OCI-LY7 (cell line): ENCODE measurements at regions not wholly inside any gene's neighbourhood (a gene's known extent, or its start where the extent isn't known, plus 50 kb on each side); places are given as distances from the start of the nearest gene placed in this dataset.

ENCODE experiments used
- BruUV-seq: library from RNA; stranded (reverse); fragments of 400-500 nt; replicated peaks from 2 replicates; lab custom pipeline; 2021; lab: Mats Ljungman, UMichigan
- CTCF ChIA-PET: fragments of 300-600 bp; sonication (Branson Sonifier 250); formaldehyde crosslinking; loops from one replicate; lab custom pipeline; 2022; ENCODE audit warnings: antibody characterized with exemption; ENCODE audit not compliant: unreplicated experiment; lab: Charles Lee
- POLR2A ChIA-PET: fragments of 300-600 bp; sonication (Branson Sonifier 250); formaldehyde crosslinking; loops from one replicate; lab custom pipeline; 2022; ENCODE audit warnings: antibody characterized with exemption; lab: Charles Lee
- DNase-seq: peaks from one replicate; pipeline ENCODE4 v3.0.0-alpha.2; 2015; ENCODE audit warnings: low spot score
- H2AFZ ChIP-seq: fragments of 200-600 bp; sonication (generic), shearing (Covaris generic); 2 replicates; pipeline ENCODE4 v1.6.1; 2014; ENCODE audit warnings: mild to moderate bottlenecking, antibody characterized with exemption, low read length, moderate library complexity
- H3K27ac ChIP-seq: fragments of 200-600 bp; sonication (generic); 2 replicates; pipeline ENCODE4 v1.5.1; 2014; ENCODE audit warnings: mixed run types, low read depth, mild to moderate bottlenecking, moderate library complexity, low read length, inconsistent platforms; ENCODE audit not compliant: poor library complexity, severe bottlenecking
- H3K36me3 ChIP-seq: fragments of 200-600 bp; sonication (generic); 2 replicates; pipeline ENCODE4 v1.6.1; 2014; ENCODE audit warnings: mild to moderate bottlenecking, antibody characterized with exemption, low read length, moderate library complexity, mixed read lengths; ENCODE audit not compliant: insufficient read depth
- H3K4me1 ChIP-seq: fragments of 200-600 bp; sonication (generic); 2 replicates; pipeline ENCODE4 v1.5.1; 2014; ENCODE audit warnings: mild to moderate bottlenecking, low read length; ENCODE audit not compliant: insufficient read depth, poor library complexity, severe bottlenecking
- H3K4me2 ChIP-seq: fragments of 200-600 bp; sonication (generic); 2 replicates; pipeline ENCODE4 v1.6.1; 2014; ENCODE audit warnings: mild to moderate bottlenecking, low read length
- H3K4me3 ChIP-seq: fragments of 200-600 bp; sonication (generic); 2 replicates; pipeline ENCODE4 v1.5.1; 2014; ENCODE audit warnings: mild to moderate bottlenecking, low read depth, low read length; ENCODE audit not compliant: poor library complexity, severe bottlenecking
- H3K79me2 ChIP-seq: fragments of 200-600 bp; sonication (generic); 2 replicates; pipeline ENCODE4 v1.6.1; 2016; ENCODE audit warnings: low read depth, mild to moderate bottlenecking, low read length, moderate library complexity, mixed read lengths; ENCODE audit not compliant: insufficient read depth
- H3K9me2 ChIP-seq: fragments of 200-600 bp; sonication (generic); 2 replicates; pipeline ENCODE4 v1.6.1; 2016; ENCODE audit warnings: mild to moderate bottlenecking, low read length, mixed read lengths; ENCODE audit not compliant: insufficient read depth
- H3K9me3 ChIP-seq: fragments of 200-600 bp; sonication (generic); 2 replicates; pipeline ENCODE4 v1.6.1; 2014; ENCODE audit warnings: mild to moderate bottlenecking, mixed run types, low read length, mixed read lengths
- H4K20me1 ChIP-seq: fragments of 200-600 bp; sonication (generic); 2 replicates; pipeline ENCODE4 v1.6.1; 2014; ENCODE audit warnings: mild to moderate bottlenecking, antibody characterized with exemption, low read length, moderate library complexity, mixed read lengths; ENCODE audit not compliant: insufficient read depth
- EZH2phosphoT487 ChIP-seq: fragments of 200-600 bp; sonication (generic); IDR thresholded peaks from 2 replicates; pipeline ENCODE4 v1.6.1; 2018; ENCODE audit warnings: low read depth, borderline replicate concordance, mild to moderate bottlenecking, mixed run types, antibody characterized with exemption, low read length, moderate library complexity, mixed read lengths
- intact Hi-C: fragments of 100-400 bp; cut with micrococcal nuclease; formaldehyde crosslinking; loops from one replicate; pipeline ENCODE4 v1.10.0; 2022; ENCODE audit not compliant: unreplicated experiment
- TF ChIP-seq, protein P1 (sequence below): fragments of 200-600 bp; sonication (generic); conservative IDR thresholded peaks from 2 replicates; pipeline ENCODE4 v1.5.1; 2014; ENCODE audit warnings: mild to moderate bottlenecking, antibody characterized with exemption, low read length, moderate library complexity, mixed read lengths

- ChIA-PET CTCF (no interaction called here), POLR2A (no interaction called here)
- no peaks in the 10 kb centered on the region for H3K79me2 ChIP-seq
- no peak for DNase-seq
- H3K9me3 ChIP-seq = no peaks in the 10 kb centered on the region
- H3K27ac ChIP-seq = no peak overlapping the region
- H3K36me3 ChIP-seq = no peaks in the 10 kb centered on the region
- no peak overlapping the region for H3K4me2 ChIP-seq
- H3K4me1 ChIP-seq = no peaks in the 10 kb centered on the region
- no peak overlapping the region for H2AFZ ChIP-seq
- no peak for TF ChIP-seq EZH2phosphoT487
- TF ChIP-seq, protein P1, sequence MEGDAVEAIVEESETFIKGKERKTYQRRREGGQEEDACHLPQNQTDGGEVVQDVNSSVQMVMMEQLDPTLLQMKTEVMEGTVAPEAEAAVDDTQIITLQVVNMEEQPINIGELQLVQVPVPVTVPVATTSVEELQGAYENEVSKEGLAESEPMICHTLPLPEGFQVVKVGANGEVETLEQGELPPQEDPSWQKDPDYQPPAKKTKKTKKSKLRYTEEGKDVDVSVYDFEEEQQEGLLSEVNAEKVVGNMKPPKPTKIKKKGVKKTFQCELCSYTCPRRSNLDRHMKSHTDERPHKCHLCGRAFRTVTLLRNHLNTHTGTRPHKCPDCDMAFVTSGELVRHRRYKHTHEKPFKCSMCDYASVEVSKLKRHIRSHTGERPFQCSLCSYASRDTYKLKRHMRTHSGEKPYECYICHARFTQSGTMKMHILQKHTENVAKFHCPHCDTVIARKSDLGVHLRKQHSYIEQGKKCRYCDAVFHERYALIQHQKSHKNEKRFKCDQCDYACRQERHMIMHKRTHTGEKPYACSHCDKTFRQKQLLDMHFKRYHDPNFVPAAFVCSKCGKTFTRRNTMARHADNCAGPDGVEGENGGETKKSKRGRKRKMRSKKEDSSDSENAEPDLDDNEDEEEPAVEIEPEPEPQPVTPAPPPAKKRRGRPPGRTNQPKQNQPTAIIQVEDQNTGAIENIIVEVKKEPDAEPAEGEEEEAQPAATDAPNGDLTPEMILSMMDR = no peak
- H3K4me3 ChIP-seq = no peak overlapping the region
- H3K9me2 ChIP-seq = no peaks in the 10 kb centered on the region
- no peaks in the 10 kb centered on the region for H4K20me1 ChIP-seq
- BruUV-seq = no TSS peak
- intact Hi-C loops = no loop called here
Measured at GRCh38 chr9:108444400-108445358, 411.1 kb downstream of the ACTL7B start.

DNA sequence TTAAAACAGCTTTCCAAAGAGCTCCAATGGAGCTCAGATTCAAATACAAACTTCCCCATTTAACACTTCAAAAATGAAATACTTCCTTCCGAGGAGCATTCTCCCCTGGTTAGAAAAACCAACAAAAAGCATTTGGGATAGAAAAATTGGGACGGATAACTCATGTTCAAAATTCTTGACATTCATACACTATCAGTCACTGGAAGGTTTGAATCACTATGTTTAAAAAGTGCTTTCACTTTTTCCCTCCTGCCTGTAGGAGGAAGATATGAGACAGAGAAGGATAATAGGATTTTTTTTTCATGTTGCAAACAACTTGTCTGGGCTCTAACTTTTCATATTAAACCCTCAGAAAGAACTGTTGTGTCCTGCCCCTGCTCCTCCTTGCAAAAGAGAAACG lies 412.0 kb downstream of the ACTL7B start:
- no peaks in the 10 kb centered on the region for H3K79me2 ChIP-seq
- intact Hi-C loops = no loop called here
- no peaks in the 10 kb centered on the region for H3K9me3 ChIP-seq
- H3K4me3 ChIP-seq = no peak overlapping the region
- POLR2A ChIA-PET = no interaction called here
- H4K20me1 ChIP-seq = no peaks in the 10 kb centered on the region
- H3K4me2 ChIP-seq = no peak overlapping the region
- CTCF ChIA-PET = no interaction called here
- DNase-seq = no peak
- H3K9me2 ChIP-seq = no peaks in the 10 kb centered on the region
- H3K36me3 ChIP-seq = no peaks in the 10 kb centered on the region
- H3K27ac ChIP-seq = no peak overlapping the region
- no peak overlapping the region for H2AFZ ChIP-seq
- TF ChIP-seq, protein P1 = no peak
- no TSS peak for BruUV-seq
- no peaks in the 10 kb centered on the region for H3K4me1 ChIP-seq

GRCh38 chr9:108443019-108443633 lies 412.7 kb downstream of the ACTL7B start:
- Histone ChIP-seq H3K9me3 (no peaks in the 10 kb centered on the region), H4K20me1 (no peaks in the 10 kb centered on the region), H3K9me2 (no peaks in the 10 kb centered on the region), H3K4me2 (no peak overlapping the region), H3K27ac (no peak overlapping the region), H3K4me3 (no peak overlapping the region), H2AFZ (no peak overlapping the region), H3K36me3 (no peaks in the 10 kb centered on the region), H3K79me2 (no peaks in the 10 kb centered on the region), H3K4me1 (no peaks in the 10 kb centered on the region)
- intact Hi-C loops = no loop called here
- POLR2A ChIA-PET = no interaction called here
- no peak for DNase-seq
- CTCF ChIA-PET = no interaction called here
- BruUV-seq = no TSS peak
- TF ChIP-seq, protein P1 = no peak
- TF ChIP-seq EZH2phosphoT487 = no peak
